GM23338 (cell line): ENCODE measurements at regions not wholly inside any gene's neighbourhood (a gene's known extent, or its start where the extent isn't known, plus 50 kb on each side); places are given as distances from the start of the nearest gene placed in this dataset.

Experiments
- CREB1 ChIP-seq: fragments of 250-450 bp; sonication (Bioruptor Pico); IDR thresholded peaks from 2 replicates; pipeline ENCODE4 v1.5.0; 2020; ENCODE audit warnings: low read depth, mild to moderate bottlenecking, moderate library complexity
- EZH2 ChIP-seq: fragments of 200-600 bp; sonication (generic); IDR thresholded peaks from one replicate; pipeline ENCODE4 v1.8.0; 2017; ENCODE audit warnings: antibody characterized with exemption, mild to moderate bottlenecking, low read depth; ENCODE audit not compliant: unreplicated experiment
- EZH2phosphoT487 ChIP-seq: fragments of 200-600 bp; sonication (generic); IDR thresholded peaks from one replicate; pipeline ENCODE4 v1.8.1; 2018; ENCODE audit warnings: antibody characterized with exemption; ENCODE audit not compliant: unreplicated experiment
- JUNB ChIP-seq: IDR thresholded peaks from one replicate; pipeline ENCODE4 v1.6.1; 2016; ENCODE audit warnings: antibody characterized with exemption; ENCODE audit not compliant: unreplicated experiment
- POLR2AphosphoS5 ChIP-seq: IDR thresholded peaks from 2 replicates; pipeline ENCODE4 v1.6.1; 2016; ENCODE audit warnings: antibody characterized with exemption, low read depth
- TF ChIP-seq, protein P1 (sequence below), 2 experiments: fragments of 200-600 bp in 1 of 2; sonication (generic) in 1 of 2; conservative IDR thresholded peaks; 2 replicates each; pipeline versions ENCODE4 v1.5.1 to v1.6.1; 2016 to 2017; ENCODE audit warnings: antibody characterized with exemption in 2 of 2, low read depth in 2 of 2, mild to moderate bottlenecking in 2 of 2, moderate library complexity in 1 of 2
- TF ChIP-seq, protein P2 (sequence below): IDR thresholded peaks from 2 replicates; pipeline ENCODE4 v1.6.1; 2016; ENCODE audit warnings: antibody characterized with exemption
- TF ChIP-seq, protein P3 (sequence below): IDR thresholded peaks from one replicate; pipeline ENCODE4 v1.6.1; 2018; ENCODE audit warnings: antibody characterized with exemption; ENCODE audit not compliant: unreplicated experiment

DNA sequence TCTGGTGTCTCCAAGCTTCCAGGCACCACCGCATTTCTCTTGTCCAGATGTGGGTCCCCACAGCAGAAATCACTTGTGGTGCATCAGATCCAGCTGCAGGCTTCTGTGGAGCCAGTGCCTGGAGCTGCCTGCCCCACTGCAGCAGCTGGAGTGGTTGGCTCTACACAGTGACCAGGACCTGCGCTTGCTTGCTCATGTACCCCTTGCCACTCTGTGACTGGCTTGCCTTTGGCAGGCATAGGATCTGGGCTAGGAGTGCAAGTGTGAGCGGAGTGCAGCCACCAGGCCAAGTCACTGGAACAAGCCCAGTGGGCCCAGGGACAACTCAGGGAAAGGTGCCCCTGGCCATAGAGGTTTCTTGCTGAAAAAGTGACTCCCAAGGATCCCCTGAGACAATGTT lies 1400.0 kb upstream of the ALCAM start:
- TF ChIP-seq EZH2phosphoT487 (no peak), JUNB (no peak), POLR2AphosphoS5 (no peak), CREB1 (no peak), EZH2 (no peak)
- TF ChIP-seq, protein P1, sequence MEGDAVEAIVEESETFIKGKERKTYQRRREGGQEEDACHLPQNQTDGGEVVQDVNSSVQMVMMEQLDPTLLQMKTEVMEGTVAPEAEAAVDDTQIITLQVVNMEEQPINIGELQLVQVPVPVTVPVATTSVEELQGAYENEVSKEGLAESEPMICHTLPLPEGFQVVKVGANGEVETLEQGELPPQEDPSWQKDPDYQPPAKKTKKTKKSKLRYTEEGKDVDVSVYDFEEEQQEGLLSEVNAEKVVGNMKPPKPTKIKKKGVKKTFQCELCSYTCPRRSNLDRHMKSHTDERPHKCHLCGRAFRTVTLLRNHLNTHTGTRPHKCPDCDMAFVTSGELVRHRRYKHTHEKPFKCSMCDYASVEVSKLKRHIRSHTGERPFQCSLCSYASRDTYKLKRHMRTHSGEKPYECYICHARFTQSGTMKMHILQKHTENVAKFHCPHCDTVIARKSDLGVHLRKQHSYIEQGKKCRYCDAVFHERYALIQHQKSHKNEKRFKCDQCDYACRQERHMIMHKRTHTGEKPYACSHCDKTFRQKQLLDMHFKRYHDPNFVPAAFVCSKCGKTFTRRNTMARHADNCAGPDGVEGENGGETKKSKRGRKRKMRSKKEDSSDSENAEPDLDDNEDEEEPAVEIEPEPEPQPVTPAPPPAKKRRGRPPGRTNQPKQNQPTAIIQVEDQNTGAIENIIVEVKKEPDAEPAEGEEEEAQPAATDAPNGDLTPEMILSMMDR (conservative IDR thresholded peaks at IDR 0.05; ENCODE audit: low read depth in 2 of 2): no peak
- TF ChIP-seq, protein P2, sequence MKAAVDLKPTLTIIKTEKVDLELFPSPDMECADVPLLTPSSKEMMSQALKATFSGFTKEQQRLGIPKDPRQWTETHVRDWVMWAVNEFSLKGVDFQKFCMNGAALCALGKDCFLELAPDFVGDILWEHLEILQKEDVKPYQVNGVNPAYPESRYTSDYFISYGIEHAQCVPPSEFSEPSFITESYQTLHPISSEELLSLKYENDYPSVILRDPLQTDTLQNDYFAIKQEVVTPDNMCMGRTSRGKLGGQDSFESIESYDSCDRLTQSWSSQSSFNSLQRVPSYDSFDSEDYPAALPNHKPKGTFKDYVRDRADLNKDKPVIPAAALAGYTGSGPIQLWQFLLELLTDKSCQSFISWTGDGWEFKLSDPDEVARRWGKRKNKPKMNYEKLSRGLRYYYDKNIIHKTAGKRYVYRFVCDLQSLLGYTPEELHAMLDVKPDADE: no peak
- TF ChIP-seq, protein P3, sequence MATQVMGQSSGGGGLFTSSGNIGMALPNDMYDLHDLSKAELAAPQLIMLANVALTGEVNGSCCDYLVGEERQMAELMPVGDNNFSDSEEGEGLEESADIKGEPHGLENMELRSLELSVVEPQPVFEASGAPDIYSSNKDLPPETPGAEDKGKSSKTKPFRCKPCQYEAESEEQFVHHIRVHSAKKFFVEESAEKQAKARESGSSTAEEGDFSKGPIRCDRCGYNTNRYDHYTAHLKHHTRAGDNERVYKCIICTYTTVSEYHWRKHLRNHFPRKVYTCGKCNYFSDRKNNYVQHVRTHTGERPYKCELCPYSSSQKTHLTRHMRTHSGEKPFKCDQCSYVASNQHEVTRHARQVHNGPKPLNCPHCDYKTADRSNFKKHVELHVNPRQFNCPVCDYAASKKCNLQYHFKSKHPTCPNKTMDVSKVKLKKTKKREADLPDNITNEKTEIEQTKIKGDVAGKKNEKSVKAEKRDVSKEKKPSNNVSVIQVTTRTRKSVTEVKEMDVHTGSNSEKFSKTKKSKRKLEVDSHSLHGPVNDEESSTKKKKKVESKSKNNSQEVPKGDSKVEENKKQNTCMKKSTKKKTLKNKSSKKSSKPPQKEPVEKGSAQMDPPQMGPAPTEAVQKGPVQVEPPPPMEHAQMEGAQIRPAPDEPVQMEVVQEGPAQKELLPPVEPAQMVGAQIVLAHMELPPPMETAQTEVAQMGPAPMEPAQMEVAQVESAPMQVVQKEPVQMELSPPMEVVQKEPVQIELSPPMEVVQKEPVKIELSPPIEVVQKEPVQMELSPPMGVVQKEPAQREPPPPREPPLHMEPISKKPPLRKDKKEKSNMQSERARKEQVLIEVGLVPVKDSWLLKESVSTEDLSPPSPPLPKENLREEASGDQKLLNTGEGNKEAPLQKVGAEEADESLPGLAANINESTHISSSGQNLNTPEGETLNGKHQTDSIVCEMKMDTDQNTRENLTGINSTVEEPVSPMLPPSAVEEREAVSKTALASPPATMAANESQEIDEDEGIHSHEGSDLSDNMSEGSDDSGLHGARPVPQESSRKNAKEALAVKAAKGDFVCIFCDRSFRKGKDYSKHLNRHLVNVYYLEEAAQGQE: no peak
